NB4 (cell line): ENCODE measurements at regions not wholly inside any gene's neighbourhood (a gene's known extent, or its start where the extent isn't known, plus 50 kb on each side); places are given as distances from the start of the nearest gene placed in this dataset.

Source experiments
- DNase-seq: peaks from one replicate; pipeline ENCODE4 v3.0.0; 2010; ENCODE audit warnings: low read depth
- H3K4me3 ChIP-seq: one replicate; pipeline ENCODE4 v1.5.1; 2011; ENCODE audit warnings: mild to moderate bottlenecking, low read depth, low read length, moderate library complexity
- MAX ChIP-seq: IDR thresholded peaks from 2 replicates; pipeline ENCODE4 v1.6.1; 2011; ENCODE audit warnings: low read depth, low read length
- MYC ChIP-seq: IDR thresholded peaks from 2 replicates; pipeline ENCODE4 v1.6.1; 2011; ENCODE audit warnings: low read depth, low read length
- POLR2A ChIP-seq: IDR thresholded peaks from 2 replicates; pipeline ENCODE4 v1.6.1; 2011; ENCODE audit warnings: mild to moderate bottlenecking; ENCODE audit not compliant: insufficient read length; ENCODE audit errors: extremely low read depth
- TF ChIP-seq, protein P1 (sequence below): IDR thresholded peaks from one replicate; pipeline ENCODE4 v1.5.1; 2012; ENCODE audit warnings: low read depth, low read length

- TF ChIP-seq MAX, result no peak
- no peak for TF ChIP-seq POLR2A
- no peak for TF ChIP-seq MYC
- TF ChIP-seq, protein P1, sequence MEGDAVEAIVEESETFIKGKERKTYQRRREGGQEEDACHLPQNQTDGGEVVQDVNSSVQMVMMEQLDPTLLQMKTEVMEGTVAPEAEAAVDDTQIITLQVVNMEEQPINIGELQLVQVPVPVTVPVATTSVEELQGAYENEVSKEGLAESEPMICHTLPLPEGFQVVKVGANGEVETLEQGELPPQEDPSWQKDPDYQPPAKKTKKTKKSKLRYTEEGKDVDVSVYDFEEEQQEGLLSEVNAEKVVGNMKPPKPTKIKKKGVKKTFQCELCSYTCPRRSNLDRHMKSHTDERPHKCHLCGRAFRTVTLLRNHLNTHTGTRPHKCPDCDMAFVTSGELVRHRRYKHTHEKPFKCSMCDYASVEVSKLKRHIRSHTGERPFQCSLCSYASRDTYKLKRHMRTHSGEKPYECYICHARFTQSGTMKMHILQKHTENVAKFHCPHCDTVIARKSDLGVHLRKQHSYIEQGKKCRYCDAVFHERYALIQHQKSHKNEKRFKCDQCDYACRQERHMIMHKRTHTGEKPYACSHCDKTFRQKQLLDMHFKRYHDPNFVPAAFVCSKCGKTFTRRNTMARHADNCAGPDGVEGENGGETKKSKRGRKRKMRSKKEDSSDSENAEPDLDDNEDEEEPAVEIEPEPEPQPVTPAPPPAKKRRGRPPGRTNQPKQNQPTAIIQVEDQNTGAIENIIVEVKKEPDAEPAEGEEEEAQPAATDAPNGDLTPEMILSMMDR, result no peak
- H3K4me3 ChIP-seq, result no peak overlapping the region
- DNase-seq, result no peak
These were observed 297.6 kb upstream of the NRXN1 start for GRCh38 chr2:51329512-51329911.

- H3K4me3 ChIP-seq, result no peak overlapping the region
- TF ChIP-seq MYC, result no peak
- TF ChIP-seq, protein P1, result no peak
- TF ChIP-seq POLR2A, result no peak
- TF ChIP-seq MAX, result no peak
- DNase-seq, result no peak
These were observed 292.1 kb upstream of the NRXN1 start for GRCh38 chr2:51324051-51324450.

DNA sequence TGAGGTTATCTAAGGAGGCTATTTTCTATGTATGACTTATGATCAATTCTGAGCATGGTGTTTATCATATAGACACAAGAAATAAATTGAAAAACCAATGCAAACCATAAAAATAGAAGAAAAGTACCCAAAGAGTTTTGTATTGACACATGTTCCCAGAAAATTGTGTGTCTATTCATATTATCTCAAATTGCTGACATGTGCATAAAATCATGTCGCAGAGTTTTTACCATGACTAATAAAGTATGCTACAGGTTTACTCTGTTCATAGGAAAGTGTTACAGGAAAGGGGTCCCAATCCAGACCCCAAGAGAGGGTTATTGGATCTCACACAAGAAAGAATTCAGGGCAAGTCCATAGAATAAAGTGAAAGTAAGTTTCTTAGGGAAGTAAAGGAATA lies 290.7 kb upstream of the NRXN1 start:
- no peak for DNase-seq
- no peak overlapping the region for H3K4me3 ChIP-seq
- TF ChIP-seq MAX (no peak), POLR2A (no peak), MYC (no peak)
- TF ChIP-seq, protein P1, result no peak

- H3K4me3 ChIP-seq, result no peak overlapping the region
- DNase-seq, result no peak
- TF ChIP-seq MYC, result no peak
- TF ChIP-seq, protein P1, result no peak
- no peak for TF ChIP-seq MAX
- no peak for TF ChIP-seq POLR2A
These were observed 272.4 kb upstream of the NRXN1 start for GRCh38 chr2:51304311-51304710.

DNA sequence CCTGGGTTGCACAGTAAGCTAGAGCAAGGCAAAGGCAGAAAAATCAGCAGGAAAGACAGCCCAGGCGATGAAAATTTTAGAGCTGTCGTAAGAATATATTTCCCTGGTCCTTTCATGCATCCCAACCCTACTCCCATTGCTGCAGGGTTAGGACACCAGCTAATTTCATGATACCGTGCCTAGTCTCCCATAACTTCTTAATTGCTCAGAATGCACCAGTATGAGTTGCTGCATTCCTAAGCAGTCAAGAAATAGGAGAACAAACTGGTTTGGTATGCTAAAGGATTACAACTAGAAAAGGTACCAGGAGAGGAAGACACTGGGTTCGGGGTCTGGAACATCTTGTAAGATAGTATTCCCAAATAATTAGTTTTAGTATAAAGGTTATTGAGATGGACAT lies 269.4 kb upstream of the NRXN1 start:
- TF ChIP-seq, protein P1, result no peak
- no peak for TF ChIP-seq MYC
- no peak for TF ChIP-seq MAX
- no peak for TF ChIP-seq POLR2A
- H3K4me3 ChIP-seq, result no peak overlapping the region
- DNase-seq, result no peak

- no peak overlapping the region for H3K4me3 ChIP-seq
- no peak for DNase-seq
- TF ChIP-seq POLR2A (no peak), MYC (no peak), MAX (no peak)
- TF ChIP-seq, protein P1, result no peak
These were observed 267.4 kb upstream of the NRXN1 start for GRCh38 chr2:51299370-51299769.
